IMR-90 (cell line): ENCODE measurements at regions not wholly inside any gene's neighbourhood (a gene's known extent, or its start where the extent isn't known, plus 50 kb on each side); places are given as distances from the start of the nearest gene placed in this dataset.

Experiments used
- ATAC-seq: fragments of 200-7000 bp; cut with Tn5 transposase; 2 replicates; pipeline ENCODE4 v1.9.1; 2020; ENCODE audit warnings: low read depth, mild to moderate bottlenecking, moderate library complexity
- BruUV-seq: library from RNA; stranded (reverse); fragments of 400-500 nt; replicated peaks from 2 replicates; lab custom pipeline; 2021; lab: Mats Ljungman, UMichigan
- CTCF ChIA-PET: fragments of 300-600 bp; formaldehyde crosslinking; extraction: SDS; loops from one replicate; lab custom pipeline; 2021; ENCODE audit warnings: antibody characterized with exemption; lab: Yijun Ruan, JAX
- POLR2A ChIA-PET: fragments of 300-600 bp; sonication (Branson Sonifier 250); formaldehyde crosslinking; loops from one replicate; lab custom pipeline; 2022; ENCODE audit warnings: antibody characterized with exemption; ENCODE audit not compliant: unreplicated experiment; lab: Charles Lee
- DNase-seq: peaks from one replicate; pipeline ENCODE4 v3.0.0; 2013
- H2AFZ ChIP-seq: replicated peaks from 2 replicates; pipeline ENCODE3; 2013; ENCODE audit warnings: low read length, mild to moderate bottlenecking; ENCODE audit not compliant: poor library complexity
- H2AK5ac ChIP-seq: 2 replicates; pipeline ENCODE4 v1.6.1; 2013; ENCODE audit warnings: low read depth, low read length, inconsistent platforms
- H2AK9ac ChIP-seq: replicated peaks from 2 replicates; pipeline ENCODE3; 2013; ENCODE audit warnings: mild to moderate bottlenecking, low read depth, low read length, moderate library complexity; ENCODE audit not compliant: poor library complexity
- H2BK120ac ChIP-seq: 2 replicates; pipeline ENCODE4 v1.6.1; 2013; ENCODE audit warnings: low read depth, low read length, inconsistent platforms
- H2BK15ac ChIP-seq: 3 replicates; pipeline ENCODE4 v1.6.1; 2013; ENCODE audit warnings: low read depth, low read length, inconsistent platforms
- H2BK20ac ChIP-seq: 2 replicates; pipeline ENCODE4 v1.6.1; 2013; ENCODE audit warnings: low read depth, mild to moderate bottlenecking, inconsistent platforms, low read length, moderate library complexity
- H2BK5ac ChIP-seq: 2 replicates; pipeline ENCODE4 v1.6.1; 2013; ENCODE audit warnings: mild to moderate bottlenecking, low read depth, low read length, inconsistent platforms; ENCODE audit not compliant: poor library complexity, severe bottlenecking
- H3K14ac ChIP-seq: replicated peaks from 2 replicates; pipeline ENCODE4 v1.6.1; 2013; ENCODE audit warnings: low read depth, low read length, inconsistent platforms
- H3K18ac ChIP-seq: 2 replicates; pipeline ENCODE4 v1.6.1; 2013; ENCODE audit warnings: low read depth, low read length, control low read depth
- H3K23ac ChIP-seq: 2 replicates; pipeline ENCODE4 v1.6.1; 2013; ENCODE audit warnings: low read depth, low read length, inconsistent platforms
- H3K27ac ChIP-seq: 2 replicates; pipeline ENCODE4 v1.5.1; 2013; ENCODE audit warnings: mild to moderate bottlenecking, control low read depth, low read length; ENCODE audit not compliant: insufficient read depth
- H3K27me3 ChIP-seq: 2 replicates; pipeline ENCODE4 v1.6.1; 2013; ENCODE audit warnings: low read length; ENCODE audit not compliant: control insufficient read depth, insufficient read depth
- H3K36me3 ChIP-seq: 2 replicates; pipeline ENCODE4 v1.6.1; 2013; ENCODE audit warnings: low read length, mixed read lengths; ENCODE audit not compliant: control insufficient read depth, insufficient read depth
- H3K4ac ChIP-seq: 2 replicates; pipeline ENCODE4 v1.6.1; 2013; ENCODE audit warnings: low read depth, low read length, inconsistent platforms
- H3K4me1 ChIP-seq: 2 replicates; pipeline ENCODE4 v1.6.1; 2013; ENCODE audit warnings: low read length, mixed read lengths; ENCODE audit not compliant: control insufficient read depth, insufficient read depth
- H3K4me2 ChIP-seq: 2 replicates; pipeline ENCODE4 v1.6.1; 2013; ENCODE audit warnings: low read depth, mild to moderate bottlenecking, control low read depth, low read length, moderate library complexity
- H3K4me3 ChIP-seq: 2 replicates; pipeline ENCODE4 v1.5.1; 2013; ENCODE audit warnings: low read depth, mild to moderate bottlenecking, control low read depth, low read length, moderate library complexity; ENCODE audit not compliant: insufficient read depth
- H3K56ac ChIP-seq: 2 replicates; pipeline ENCODE4 v1.6.1; 2013; ENCODE audit warnings: low read length, inconsistent platforms; ENCODE audit not compliant: insufficient read depth; ENCODE audit errors: extremely low read depth
- H3K79me1 ChIP-seq, 2 experiments: 2 replicates each; pipeline ENCODE4 v1.6.1; 2013; ENCODE audit warnings: low read length in 2 of 2, inconsistent platforms in 1 of 2, low read depth in 1 of 2
- H3K9ac ChIP-seq: 2 replicates; pipeline ENCODE4 v1.6.1; 2013; ENCODE audit warnings: low read depth, low read length, control low read depth
- H3K9me1 ChIP-seq: 2 replicates; pipeline ENCODE4 v1.6.1; 2013; ENCODE audit warnings: low read length, inconsistent platforms; ENCODE audit not compliant: insufficient read depth
- H3K9me3 ChIP-seq: 2 replicates; pipeline ENCODE4 v1.6.1; 2013; ENCODE audit warnings: low read length; ENCODE audit not compliant: control insufficient read depth, insufficient read depth
- H4K20me1 ChIP-seq: 2 replicates; pipeline ENCODE4 v1.6.1; 2013; ENCODE audit warnings: low read length, inconsistent platforms; ENCODE audit not compliant: insufficient read depth
- H4K5ac ChIP-seq: 2 replicates; pipeline ENCODE4 v1.6.1; 2013; ENCODE audit warnings: mild to moderate bottlenecking, low read depth, low read length, control low read depth
- H4K8ac ChIP-seq, 2 experiments: 2 replicates each; pipeline ENCODE4 v1.6.1; 2013; ENCODE audit warnings: low read depth in 2 of 2, low read length in 2 of 2, control low read depth in 1 of 2, inconsistent platforms in 1 of 2
- H4K91ac ChIP-seq: 2 replicates; pipeline ENCODE4 v1.6.1; 2013; ENCODE audit warnings: low read depth, low read length, inconsistent platforms; ENCODE audit not compliant: insufficient read depth
- CHD1 ChIP-seq: IDR thresholded peaks from 2 replicates; pipeline ENCODE4 v1.6.1; 2012; ENCODE audit warnings: low read depth, low read length, improper control_type of control experiment
- CTCF ChIP-seq: conservative IDR thresholded peaks from 2 replicates; pipeline ENCODE4 v1.5.1; 2012; ENCODE audit warnings: mild to moderate bottlenecking, low read depth, low read length, improper control_type of control experiment
- RAD21 ChIP-seq: IDR thresholded peaks from 2 replicates; pipeline ENCODE4 v1.6.1; 2012; ENCODE audit warnings: low read length, improper control_type of control experiment
- WGBS, 2 experiments: methylation state at CpG; one replicate each; pipeline versions ENCODE4 v1.1.5 to v1.1.7; 2013; ENCODE audit warnings: missing lambda C conversion rate in 2 of 2; ENCODE audit not compliant: insufficient read length in 1 of 2; ENCODE audit errors: extremely low coverage in 2 of 2; 5-methylcytosine and 5-hydroxymethylcytosine counted together
- dilution Hi-C: fragments of 300-500 bp; cut with HindIII; formaldehyde crosslinking; loops from one replicate; pipeline ENCODE4 v1.14.3; 2018; ENCODE audit warnings: low sequenced_read_pairs; ENCODE audit not compliant: unreplicated experiment
- in situ Hi-C: fragments of 300-500 bp; cut with MboI; formaldehyde crosslinking; loops from 3 replicates; pipeline ENCODE4 v1.14.3; 2019; ENCODE audit warnings: low sequenced_read_pairs, inconsistent platforms, mixed read lengths
- intact Hi-C: fragments of 100-400 bp; cut with micrococcal nuclease; formaldehyde crosslinking; loops from 2 replicates; pipeline ENCODE4 v1.10.0; 2022

- Histone ChIP-seq H4K91ac (no peak overlapping the region), H3K14ac (no peak overlapping the region), H2AK9ac (no peak overlapping the region), H3K36me3 (no peaks in the 10 kb centered on the region), H3K27me3 (no peaks in the 10 kb centered on the region), H3K9me3 (peaks cover 6% of the 10 kb centered on the region; the same call in 1 of the 2 replicates), H3K23ac (no peak overlapping the region), H3K4me3 (no peak overlapping the region), H4K8ac (no peak overlapping the region), H2BK5ac (no peak overlapping the region), H3K4me1 (no peaks in the 10 kb centered on the region), H3K9me1 (no peaks in the 10 kb centered on the region), H2BK20ac (no peak overlapping the region), H4K20me1 (no peaks in the 10 kb centered on the region), H3K27ac (no peak overlapping the region), H3K18ac (no peak overlapping the region), H3K9ac (no peak overlapping the region), H3K56ac (no peak overlapping the region), H3K4me2 (no peak overlapping the region), H3K4ac (no peak overlapping the region), H4K5ac (no peak overlapping the region), H2AFZ (no peak overlapping the region), H2AK5ac (no peak overlapping the region), H2BK15ac (no peak overlapping the region), H2BK120ac (no peak overlapping the region), H3K79me1 (no peaks in the 10 kb centered on the region)
- dilution Hi-C loops (no loop called here), in situ Hi-C loops (no loop called here), intact Hi-C loops (no loop called here)
- DNase-seq = no peak
- ChIA-PET POLR2A (no interaction called here), CTCF (interaction anchor here (0.6 kb wide), 1 partner anchor 519 kb away, joined by 4 read pairs; no protein-coding TSS in a partner anchor)
- BruUV-seq = no TSS peak
- TF ChIP-seq CHD1 = no peak
- no peak for TF ChIP-seq CTCF
- no peak for TF ChIP-seq RAD21
- ATAC-seq = no peak
- WGBS, 2 experiments = no CpG with 5 or more reads among the region's 6 CpGs
Measured at GRCh38 chr3:36032180-36033047, 347.9 kb upstream of the STAC start.
